Nephron (organoid): ENCODE measurements at regions not wholly inside any gene's neighbourhood (a gene's known extent, or its start where the extent isn't known, plus 50 kb on each side); places are given as distances from the start of the nearest gene placed in this dataset.
"Not testable (repeated sequence)": the region's sequence is repeated elsewhere in the genome, so short reads cannot be mapped to it uniquely, and the experiment has no call there.

Experiments
- H3K27ac Mint-ChIP-seq, 3 experiments: 2 replicates each; pipeline ENCODE4 v1.8.0; 2020; ENCODE audit warnings: mixed read lengths in 3 of 3, mild to moderate bottlenecking in 2 of 3, moderate library complexity in 1 of 3
- H3K27me3 Mint-ChIP-seq: 2 replicates; pipeline ENCODE4 v1.8.0; 2021; ENCODE audit warnings: low read depth, mild to moderate bottlenecking, moderate library complexity, mixed read lengths
- H3K36me3 Mint-ChIP-seq: 2 replicates; pipeline ENCODE4 v1.8.0; 2020; ENCODE audit warnings: low read depth, mixed read lengths
- H3K4me1 Mint-ChIP-seq: 2 replicates; pipeline ENCODE4 v1.8.0; 2020; ENCODE audit warnings: mixed read lengths
- H3K4me3 Mint-ChIP-seq, 3 experiments: 2 replicates each; pipeline ENCODE4 v1.8.0; 2020; ENCODE audit warnings: mild to moderate bottlenecking in 3 of 3, mixed read lengths in 3 of 3, moderate library complexity in 2 of 3
- H3K9me3 Mint-ChIP-seq: 2 replicates; pipeline ENCODE4 v1.8.0; 2020; ENCODE audit warnings: mixed read lengths
- CTCF ChIP-seq, 3 experiments: fragments of 200-600 bp; sonication (generic); IDR thresholded peaks; one replicate each; pipeline ENCODE4 v1.5.0; 2021; ENCODE audit warnings: antibody characterized with exemption in 3 of 3; ENCODE audit not compliant: unreplicated experiment in 3 of 3

GRCh38 chr7:54933643-54934042 lies 85.2 kb upstream of the EGFR start:
- Mint-ChIP-seq H3K4me1 (peaks cover 14% of the 10 kb centered on the region), H3K4me3 (peak overlapping the region; percentile 80 to 88 (median 84)), H3K9me3 (peaks cover 20% of the 10 kb centered on the region), H3K36me3 (no peaks in the 10 kb centered on the region), H3K27ac (peak overlapping the region; percentile 76 to 91 (median 88)), H3K27me3 (peaks cover 4% of the 10 kb centered on the region)
- TF ChIP-seq CTCF (IDR thresholded peaks at IDR 0.05; ENCODE audit: unreplicated experiment in 3 of 3), result no peak

- no peak for TF ChIP-seq CTCF (IDR thresholded peaks at IDR 0.05; ENCODE audit: unreplicated experiment in 3 of 3)
- H3K36me3 Mint-ChIP-seq, result no peaks in the 10 kb centered on the region
- H3K27me3 Mint-ChIP-seq, result no peaks in the 10 kb centered on the region
- no peaks in the 10 kb centered on the region for H3K9me3 Mint-ChIP-seq
- H3K27ac Mint-ChIP-seq, result no peak overlapping the region
- no peak overlapping the region for H3K4me3 Mint-ChIP-seq
- peaks cover 10% of the 10 kb centered on the region for H3K4me1 Mint-ChIP-seq
Measured at GRCh38 chr7:54940748-54941147, 78.1 kb upstream of the EGFR start.

GRCh38 chr7:54944179-54944578 lies 74.6 kb upstream of the EGFR start:
- Mint-ChIP-seq H3K27ac (peak overlapping the region; percentile 8 to 41 (median 35)), H3K36me3 (no peaks in the 10 kb centered on the region), H3K27me3 (no peaks in the 10 kb centered on the region), H3K4me3 (no peak overlapping the region), H3K9me3 (no peaks in the 10 kb centered on the region), H3K4me1 (peaks cover 10% of the 10 kb centered on the region)
- TF ChIP-seq CTCF (IDR thresholded peaks at IDR 0.05; ENCODE audit: unreplicated experiment in 3 of 3), result no peak

GRCh38 chr7:54946271-54946670 lies 72.5 kb upstream of the EGFR start:
- Mint-ChIP-seq H3K36me3 (no peaks in the 10 kb centered on the region), H3K4me3 (no peak overlapping the region), H3K27ac (no peak overlapping the region), H3K27me3 (no peaks in the 10 kb centered on the region), H3K4me1 (peaks cover 10% of the 10 kb centered on the region), H3K9me3 (peaks cover 3% of the 10 kb centered on the region)
- no peak for TF ChIP-seq CTCF (IDR thresholded peaks at IDR 0.05; ENCODE audit: unreplicated experiment in 3 of 3)

- no peaks in the 10 kb centered on the region for H3K36me3 Mint-ChIP-seq
- no peaks in the 10 kb centered on the region for H3K27me3 Mint-ChIP-seq
- H3K4me1 Mint-ChIP-seq, result peaks cover 10% of the 10 kb centered on the region
- H3K27ac Mint-ChIP-seq, result no peak overlapping the region
- no peak overlapping the region for H3K4me3 Mint-ChIP-seq
- TF ChIP-seq CTCF (IDR thresholded peaks at IDR 0.05; ENCODE audit: unreplicated experiment in 3 of 3), result no peak
- peaks cover 3% of the 10 kb centered on the region for H3K9me3 Mint-ChIP-seq
Measured at GRCh38 chr7:54946764-54947163, 72.1 kb upstream of the EGFR start.

- H3K4me3 Mint-ChIP-seq, result no peak overlapping the region
- TF ChIP-seq CTCF (IDR thresholded peaks at IDR 0.05; ENCODE audit: unreplicated experiment in 3 of 3), result no peak
- H3K9me3 Mint-ChIP-seq, result peaks cover 3% of the 10 kb centered on the region
- no peaks in the 10 kb centered on the region for H3K36me3 Mint-ChIP-seq
- no peak overlapping the region for H3K27ac Mint-ChIP-seq
- H3K4me1 Mint-ChIP-seq, result peaks cover 10% of the 10 kb centered on the region
- no peaks in the 10 kb centered on the region for H3K27me3 Mint-ChIP-seq
Measured at GRCh38 chr7:54947266-54947665, 71.6 kb upstream of the EGFR start.

GRCh38 chr7:54949514-54949913 lies 69.3 kb upstream of the EGFR start:
- H3K9me3 Mint-ChIP-seq, H3K4me1 Mint-ChIP-seq, H3K36me3 Mint-ChIP-seq, H3K27me3 Mint-ChIP-seq, H3K27ac Mint-ChIP-seq, H3K4me3 Mint-ChIP-seq: not testable (repeated sequence)
